GM13976 (cell line): ENCODE measurements at regions not wholly inside any gene's neighbourhood (a gene's known extent, or its start where the extent isn't known, plus 50 kb on each side); places are given as distances from the start of the nearest gene placed in this dataset.
"Not testable (repeated sequence)": the region's sequence is repeated elsewhere in the genome, so short reads cannot be mapped to it uniquely, and the experiment has no call there.

Experiments
- DNase-seq: peaks from one replicate; pipeline ENCODE4 v3.0.0; 2012; ENCODE audit warnings: low spot score
- in situ Hi-C: fragments of 300-500 bp; cut with MboI; formaldehyde crosslinking; loops from one replicate; pipeline ENCODE4 v1.12.0; 2022; ENCODE audit warnings: low sequenced_read_pairs, mixed read lengths, inconsistent platforms; ENCODE audit not compliant: unreplicated experiment
- TF ChIP-seq, protein P1 (sequence below): IDR thresholded peaks from 2 replicates; pipeline ENCODE4 v1.5.1; 2012; ENCODE audit warnings: borderline replicate concordance, mild to moderate bottlenecking; ENCODE audit not compliant: insufficient read depth; ENCODE audit errors: extremely low read depth, missing control alignments, control extremely low read depth

DNA sequence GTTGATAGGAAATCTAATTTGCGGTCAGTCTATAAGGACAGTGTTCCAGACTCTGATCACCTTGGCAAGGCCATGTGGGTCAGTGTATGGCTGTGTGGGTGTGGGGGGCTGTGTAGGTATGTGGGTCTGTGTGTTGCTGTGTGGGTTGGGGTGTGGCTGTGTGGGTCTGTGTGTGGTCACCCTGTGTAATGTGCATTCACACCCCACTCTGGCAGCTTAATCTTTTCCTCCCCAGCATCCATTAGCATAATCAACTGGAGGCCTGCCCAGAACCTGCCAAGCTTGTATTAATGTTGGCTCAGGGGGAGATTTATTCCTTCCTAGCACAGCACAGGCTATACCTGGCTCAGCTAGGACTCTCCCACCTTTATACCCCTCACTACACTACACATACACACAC, 203.2 kb downstream of the TUBA3C start:
- TF ChIP-seq, protein P1, sequence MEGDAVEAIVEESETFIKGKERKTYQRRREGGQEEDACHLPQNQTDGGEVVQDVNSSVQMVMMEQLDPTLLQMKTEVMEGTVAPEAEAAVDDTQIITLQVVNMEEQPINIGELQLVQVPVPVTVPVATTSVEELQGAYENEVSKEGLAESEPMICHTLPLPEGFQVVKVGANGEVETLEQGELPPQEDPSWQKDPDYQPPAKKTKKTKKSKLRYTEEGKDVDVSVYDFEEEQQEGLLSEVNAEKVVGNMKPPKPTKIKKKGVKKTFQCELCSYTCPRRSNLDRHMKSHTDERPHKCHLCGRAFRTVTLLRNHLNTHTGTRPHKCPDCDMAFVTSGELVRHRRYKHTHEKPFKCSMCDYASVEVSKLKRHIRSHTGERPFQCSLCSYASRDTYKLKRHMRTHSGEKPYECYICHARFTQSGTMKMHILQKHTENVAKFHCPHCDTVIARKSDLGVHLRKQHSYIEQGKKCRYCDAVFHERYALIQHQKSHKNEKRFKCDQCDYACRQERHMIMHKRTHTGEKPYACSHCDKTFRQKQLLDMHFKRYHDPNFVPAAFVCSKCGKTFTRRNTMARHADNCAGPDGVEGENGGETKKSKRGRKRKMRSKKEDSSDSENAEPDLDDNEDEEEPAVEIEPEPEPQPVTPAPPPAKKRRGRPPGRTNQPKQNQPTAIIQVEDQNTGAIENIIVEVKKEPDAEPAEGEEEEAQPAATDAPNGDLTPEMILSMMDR, result no peak
- no peak for DNase-seq
- in situ Hi-C loops, result no loop called here

DNA sequence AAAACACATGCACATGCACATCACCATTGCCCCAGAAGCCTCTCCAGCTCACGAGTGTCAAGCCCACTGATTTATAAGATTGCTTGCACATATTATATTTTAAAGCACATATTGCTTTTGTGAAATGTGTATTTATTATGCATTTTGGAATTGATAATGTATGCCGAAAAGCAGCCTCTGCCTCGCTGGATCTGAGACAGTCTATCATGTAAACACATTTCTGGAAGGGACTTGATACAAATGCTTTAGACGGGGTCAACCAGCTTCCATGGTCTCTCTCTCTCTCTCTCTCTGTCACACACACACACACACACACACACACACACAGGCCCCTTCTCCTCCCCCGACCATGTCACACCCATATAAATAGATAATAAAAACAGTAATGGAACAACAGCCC, 203.8 kb downstream of the TUBA3C start:
- in situ Hi-C loops, result no loop called here
- TF ChIP-seq, protein P1, result no peak
- DNase-seq, result no peak

DNA sequence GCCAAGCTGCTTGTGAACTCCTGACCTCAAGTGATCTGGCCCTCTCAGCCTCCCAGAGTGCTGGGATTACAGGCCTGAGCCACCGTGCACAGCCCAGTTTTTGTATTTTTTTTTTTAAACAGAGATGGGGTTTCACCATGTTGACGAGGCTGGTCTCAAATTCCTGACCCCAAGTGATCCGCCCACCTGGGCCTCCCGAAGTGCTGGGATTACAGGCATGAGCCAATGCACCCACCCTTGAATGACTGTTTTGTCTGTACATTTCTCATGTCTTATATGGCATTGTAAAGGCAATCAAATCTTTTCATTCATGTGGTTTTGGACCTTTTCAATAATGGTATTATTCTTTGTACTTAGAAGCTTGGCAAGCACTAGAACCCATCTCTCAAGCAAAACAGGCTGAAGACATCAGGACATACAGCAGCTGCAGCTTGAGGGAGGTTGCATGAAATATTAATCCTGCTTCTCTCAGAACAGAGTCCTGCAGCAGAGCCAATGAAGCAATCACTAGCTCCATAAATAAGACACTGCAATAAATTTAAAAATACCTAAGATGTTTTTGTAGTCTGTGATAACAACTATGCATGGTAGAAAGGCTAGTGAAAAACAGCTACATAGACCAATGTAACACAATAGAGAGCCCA, 209.9 kb downstream of the TUBA3C start:
- no peak for DNase-seq
- in situ Hi-C loops, result no loop called here
- TF ChIP-seq, protein P1, result no peak

DNA sequence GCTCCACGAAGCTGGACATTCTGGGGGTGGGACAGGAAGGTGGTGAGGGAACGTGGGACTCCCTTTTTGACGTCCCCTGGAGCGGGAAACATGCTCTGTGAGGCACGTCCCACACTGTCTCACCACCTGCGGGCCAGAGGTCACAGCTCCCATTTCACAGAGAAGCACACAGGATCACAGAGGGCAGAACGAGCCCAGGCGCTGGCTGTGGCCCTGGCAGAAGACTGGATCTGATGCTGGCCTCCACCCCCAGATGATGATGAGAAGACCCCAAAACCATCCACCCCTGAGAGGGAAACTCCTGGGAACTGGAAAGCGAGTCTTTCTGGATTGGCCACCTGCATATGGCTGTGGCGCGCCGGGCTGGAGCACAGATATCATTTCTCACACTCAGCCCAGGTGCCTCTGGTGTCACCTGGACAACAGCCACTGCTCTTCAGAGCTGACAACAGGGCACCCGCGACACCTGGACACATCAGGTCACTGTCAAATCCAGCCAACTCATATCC, 216.2 kb downstream of the TUBA3C start:
- in situ Hi-C loops, result no loop called here
- TF ChIP-seq, protein P1, result no peak
- DNase-seq, result no peak

DNA sequence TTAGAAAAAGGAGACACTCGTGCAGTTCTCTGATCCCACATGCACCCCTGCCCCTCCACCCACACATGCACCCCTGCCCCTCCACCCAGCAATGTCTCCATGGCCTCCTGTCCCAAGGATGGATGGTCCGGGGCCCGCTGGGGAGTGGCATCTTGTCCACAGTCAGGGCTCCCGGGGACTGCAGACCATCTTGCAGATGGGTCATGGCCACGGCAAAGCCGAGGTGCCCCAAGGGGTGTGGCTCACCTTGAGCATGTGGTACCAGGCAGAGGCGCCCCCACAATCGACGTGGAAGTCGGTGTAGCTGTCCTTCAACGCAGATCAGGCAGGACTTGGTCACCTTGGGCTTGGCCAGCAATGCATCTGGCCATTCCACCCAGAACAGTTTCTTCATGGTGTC, 216.7 kb downstream of the TUBA3C start:
- no peak for DNase-seq
- in situ Hi-C loops, result no loop called here
- TF ChIP-seq, protein P1, result no peak

DNA sequence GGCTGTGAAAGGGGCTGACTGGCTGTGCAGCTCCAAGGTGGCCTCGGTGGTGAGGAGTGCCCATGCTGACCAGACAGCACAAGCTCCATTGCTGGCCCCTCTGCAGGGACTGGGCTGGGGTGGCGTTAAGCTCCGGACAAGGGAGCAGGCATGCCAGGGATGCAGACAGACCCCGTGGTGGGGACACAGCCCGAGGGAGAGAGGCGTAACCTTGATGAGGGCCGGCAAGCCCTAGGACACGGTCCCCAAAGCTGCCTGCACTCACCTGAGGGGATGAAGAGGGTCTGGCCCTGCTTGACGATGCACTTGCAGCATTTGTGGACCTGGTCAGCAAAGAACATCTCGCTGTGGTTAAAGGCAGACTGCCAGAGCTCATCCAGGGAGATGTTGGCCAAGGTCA, 217.9 kb downstream of the TUBA3C start:
- in situ Hi-C loops, result not testable (repeated sequence)

DNA sequence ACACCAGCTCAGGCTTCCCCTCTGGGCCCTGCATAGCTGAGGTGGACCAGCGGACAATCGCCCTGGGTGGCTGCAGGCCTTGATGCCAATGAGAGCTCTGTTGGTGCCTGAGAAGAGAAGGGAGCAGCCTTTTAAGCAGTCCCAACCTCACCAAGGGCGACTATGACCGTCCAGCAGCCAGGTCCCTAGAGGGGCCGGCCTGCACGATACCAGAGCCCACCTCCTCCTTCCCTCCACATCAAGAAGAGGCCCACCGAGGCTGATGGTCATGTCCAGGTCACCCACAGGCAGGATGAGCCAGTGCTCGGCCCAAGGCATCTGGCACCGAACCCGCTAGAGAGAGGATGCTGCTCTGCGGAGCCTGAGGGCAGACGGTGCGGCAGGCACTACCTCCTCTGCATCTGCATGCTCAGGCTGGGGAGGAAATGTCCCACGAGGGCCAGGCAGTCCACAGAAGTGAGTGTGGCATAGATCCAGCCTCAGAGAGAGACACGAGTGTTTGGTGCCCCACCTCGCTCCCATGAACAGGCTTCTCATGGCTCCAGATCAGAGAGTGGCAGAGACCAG, 219.4 kb downstream of the TUBA3C start:
- in situ Hi-C loops, result no loop called here
- DNase-seq, result peak; percentile 14
- TF ChIP-seq, protein P1, result no peak

More for the DNA sequence above, 217.9 kb downstream of the TUBA3C start:
- DNase-seq, result not testable (repeated sequence)
